Right lobe of liver (tissue), 4 donors: ENCODE measurements at regions not wholly inside any gene's neighbourhood (a gene's known extent, or its start where the extent isn't known, plus 50 kb on each side); places are given as distances from the start of the nearest gene placed in this dataset.

ENCODE experiments used
- CTCF ChIP-seq, 4 donors: fragments of 200-600 bp in 3 of 4; fragments of 450-650 bp in 1 of 4; IDR thresholded peaks; one replicate each; pipeline versions ENCODE4 v1.5.1 to v1.8.0; 2016 to 2022; ENCODE audit warnings: antibody characterized with exemption in 4 of 4, mild to moderate bottlenecking in 2 of 4
- POLR2A ChIP-seq: fragments of 450-650 bp; IDR thresholded peaks from one replicate; pipeline ENCODE4 v1.6.1; 2017; ENCODE audit warnings: antibody characterized with exemption, mild to moderate bottlenecking
- donor health status: DM: no; HTN: no; CAD: no.
- donor health status: DM: no; HTN: no; CAD: no.
- donor health status: DM: no; HTN: yes; CAD: no.

GRCh38 chr15:24878153-24878552, 76.6 kb upstream of the SNRPN start:
- TF ChIP-seq CTCF (IDR thresholded peaks at IDR 0.05) = no peak
- TF ChIP-seq POLR2A = no peak
